Karpas-422 (cell line): ENCODE measurements at regions not wholly inside any gene's neighbourhood (a gene's known extent, or its start where the extent isn't known, plus 50 kb on each side); places are given as distances from the start of the nearest gene placed in this dataset.
"Not testable (repeated sequence)": the region's sequence is repeated elsewhere in the genome, so short reads cannot be mapped to it uniquely, and the experiment has no call there.

ENCODE experiments used
- DNase-seq: peaks from one replicate; pipeline ENCODE4 v3.0.0-alpha.2; 2015
- H2AFZ ChIP-seq: fragments of 200-600 bp; sonication (generic); 2 replicates; pipeline ENCODE4 v1.6.1; 2014; ENCODE audit warnings: antibody characterized with exemption, low read length, mixed read lengths
- H3K27ac ChIP-seq: fragments of 200-600 bp; sonication (generic); 2 replicates; pipeline ENCODE4 v1.5.1; 2014; ENCODE audit warnings: mild to moderate bottlenecking, low read length, moderate library complexity
- H3K27me3 ChIP-seq: fragments of 200-600 bp; sonication (generic); 2 replicates; pipeline ENCODE4 v1.6.1; 2014; ENCODE audit warnings: low read length, mixed read lengths
- H3K36me3 ChIP-seq: fragments of 200-600 bp; sonication (generic); 2 replicates; pipeline ENCODE4 v1.6.1; 2014; ENCODE audit warnings: low read length, mixed read lengths; ENCODE audit not compliant: insufficient read depth
- H3K4me1 ChIP-seq: fragments of 200-600 bp; sonication (generic); 2 replicates; pipeline ENCODE4 v1.6.1; 2014; ENCODE audit warnings: mild to moderate bottlenecking, low read length, mixed read lengths
- H3K4me2 ChIP-seq: fragments of 200-600 bp; sonication (generic); 2 replicates; pipeline ENCODE4 v1.6.1; 2014; ENCODE audit warnings: low read length, low read depth, mild to moderate bottlenecking; ENCODE audit not compliant: poor library complexity, severe bottlenecking
- H3K4me3 ChIP-seq: fragments of 200-600 bp; sonication (generic); 2 replicates; pipeline ENCODE4 v1.5.1; 2014; ENCODE audit warnings: mild to moderate bottlenecking, antibody characterized with exemption, low read length, mixed read lengths
- H3K79me2 ChIP-seq: fragments of 200-600 bp; sonication (generic); 2 replicates; pipeline ENCODE4 v1.6.1; 2014; ENCODE audit warnings: mild to moderate bottlenecking, low read length, mixed read lengths
- H3K9ac ChIP-seq: fragments of 200-600 bp; sonication (generic); 2 replicates; pipeline ENCODE4 v1.6.0; 2014; ENCODE audit warnings: low read length
- H3K9me2 ChIP-seq: fragments of 200-600 bp; sonication (generic), shearing (Covaris generic); replicated peaks from 2 replicates; pipeline ENCODE4 v1.6.0; 2014; ENCODE audit warnings: mild to moderate bottlenecking, low read length, moderate library complexity; ENCODE audit not compliant: insufficient read depth
- H3K9me3 ChIP-seq: fragments of 300-700, 200-600 bp; sonication (generic); 2 replicates; pipeline ENCODE4 v1.6.1; 2014; ENCODE audit warnings: low read length, mixed read lengths
- H4K20me1 ChIP-seq: fragments of 200-600 bp; sonication (generic); 2 replicates; pipeline ENCODE4 v1.6.1; 2014; ENCODE audit warnings: mild to moderate bottlenecking, antibody characterized with exemption, low read length, low read depth; ENCODE audit not compliant: insufficient read depth

DNA sequence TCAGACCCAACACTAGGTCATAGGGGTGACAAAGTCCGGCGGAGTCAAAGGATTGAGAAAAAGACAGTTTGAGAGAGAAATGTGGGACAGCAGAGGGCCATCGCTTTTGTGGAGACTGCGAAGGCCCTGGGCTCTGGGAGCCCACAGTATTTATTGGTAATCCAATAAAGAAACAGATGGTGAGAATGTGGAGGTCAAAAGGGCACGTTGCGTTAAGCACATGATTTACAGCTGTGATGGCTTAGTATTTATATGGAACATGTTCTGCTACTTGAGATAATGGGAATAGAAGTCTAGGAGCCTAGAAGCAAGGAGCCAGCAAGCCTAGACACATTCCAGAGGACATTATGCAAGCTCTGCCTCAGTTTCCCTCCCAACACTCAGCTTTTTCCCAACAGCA lies 2521.1 kb downstream of the PCDH9 start:
- no peaks in the 10 kb centered on the region for H4K20me1 ChIP-seq
- H3K36me3 ChIP-seq, result no peaks in the 10 kb centered on the region
- H3K4me3 ChIP-seq, result peak overlapping the region; percentile 21; the same call in 1 of the 2 replicates
- H3K9ac ChIP-seq, result no peak overlapping the region
- no peak overlapping the region for H3K27ac ChIP-seq
- H3K4me2 ChIP-seq, result peak overlapping the region; percentile 28
- 0 out of 2 replicates have a peak, but pooled peaks cover 2% of the 10 kb centered on the region for H3K4me1 ChIP-seq
- no peaks in the 10 kb centered on the region for H3K9me2 ChIP-seq
- H2AFZ ChIP-seq, result peak overlapping the region; percentile 80; the same call in 1 of the 2 replicates
- no peaks in the 10 kb centered on the region for H3K9me3 ChIP-seq
- no peak for DNase-seq
- H3K79me2 ChIP-seq, result no peaks in the 10 kb centered on the region
- H3K27me3 ChIP-seq, result no peaks in the 10 kb centered on the region

- Histone ChIP-seq H3K4me1 (peaks cover 2% of the 10 kb centered on the region; the same call in 1 of the 2 replicates), H3K4me2 (no peak overlapping the region), H3K4me3 (no peak overlapping the region), H3K27me3 (no peaks in the 10 kb centered on the region), H3K36me3 (no peaks in the 10 kb centered on the region), H3K9me2 (no peaks in the 10 kb centered on the region), H2AFZ (peak overlapping the region; percentile 73; the same call in 1 of the 2 replicates), H3K9ac (no peak overlapping the region), H4K20me1 (no peaks in the 10 kb centered on the region), H3K27ac (no peak overlapping the region), H3K9me3 (no peaks in the 10 kb centered on the region), H3K79me2 (no peaks in the 10 kb centered on the region)
- DNase-seq, result no peak
Observed at GRCh38 chr13:64704121-64704649, 2526.0 kb downstream of the PCDH9 start.

GRCh38 chr13:64697226-64697625 lies 2532.9 kb downstream of the PCDH9 start:
- Histone ChIP-seq H3K9me3 (peaks cover 13% of the 10 kb centered on the region), H3K9ac (no peak overlapping the region), H3K27me3 (no peaks in the 10 kb centered on the region), H3K9me2 (no peaks in the 10 kb centered on the region), H2AFZ (no peak overlapping the region), H4K20me1 (no peaks in the 10 kb centered on the region), H3K4me1 (no peaks in the 10 kb centered on the region; the same call in 1 of the 2 replicates), H3K27ac (no peak overlapping the region), H3K4me2 (no peak overlapping the region), H3K36me3 (no peaks in the 10 kb centered on the region), H3K4me3 (no peak overlapping the region), H3K79me2 (no peaks in the 10 kb centered on the region)
- no peak for DNase-seq

GRCh38 chr13:64688893-64689677 lies 2541.1 kb downstream of the PCDH9 start:
- H3K9me3 ChIP-seq, result peaks cover 17% of the 10 kb centered on the region
- no peak overlapping the region for H3K27ac ChIP-seq
- no peak overlapping the region for H3K9ac ChIP-seq
- H2AFZ ChIP-seq, result peak overlapping the region; percentile 84
- no peak for DNase-seq
- H3K4me3 ChIP-seq, result no peak overlapping the region
- H3K9me2 ChIP-seq, result no peaks in the 10 kb centered on the region
- H3K27me3 ChIP-seq, result no peaks in the 10 kb centered on the region
- H3K36me3 ChIP-seq, result no peaks in the 10 kb centered on the region
- H4K20me1 ChIP-seq, result no peaks in the 10 kb centered on the region
- H3K4me1 ChIP-seq, result no peaks in the 10 kb centered on the region
- H3K79me2 ChIP-seq, result no peaks in the 10 kb centered on the region
- H3K4me2 ChIP-seq, result no peak overlapping the region

DNA sequence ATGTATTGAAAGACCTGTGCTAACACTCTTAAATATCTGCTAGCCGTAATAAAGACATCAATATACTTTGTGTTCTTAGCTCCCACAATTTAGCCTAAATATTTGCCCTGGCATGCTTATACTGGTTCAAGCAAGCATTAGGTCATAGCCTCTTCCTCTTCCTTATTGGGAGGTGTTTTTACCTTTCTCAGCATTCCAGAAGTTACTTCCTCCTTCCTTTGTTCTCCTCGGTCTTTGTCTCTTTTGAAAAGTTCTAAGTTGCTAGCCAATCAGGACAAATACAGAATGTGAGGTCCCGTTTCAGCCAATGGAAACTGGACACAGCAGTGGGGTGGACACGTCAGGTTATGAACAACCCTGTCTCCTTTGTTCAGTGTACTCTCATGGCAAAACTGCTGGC lies 2543.6 kb downstream of the PCDH9 start:
- peak overlapping the region; percentile 76 for H2AFZ ChIP-seq
- not testable (repeated sequence) for H4K20me1 ChIP-seq, H3K36me3 ChIP-seq, H3K4me2 ChIP-seq, DNase-seq, H3K9me3 ChIP-seq, H3K27ac ChIP-seq, H3K9me2 ChIP-seq, H3K4me1 ChIP-seq, H3K79me2 ChIP-seq, H3K4me3 ChIP-seq, H3K27me3 ChIP-seq, H3K9ac ChIP-seq

GRCh38 chr13:64684685-64685431 lies 2545.3 kb downstream of the PCDH9 start:
- no peak overlapping the region for H3K4me3 ChIP-seq
- H3K79me2 ChIP-seq, result no peaks in the 10 kb centered on the region
- no peaks in the 10 kb centered on the region for H3K4me1 ChIP-seq
- DNase-seq, result no peak
- H2AFZ ChIP-seq, result 0 out of 2 replicates have a peak overlapping the region, but pooled peaks have one; percentile 15
- H4K20me1 ChIP-seq, result no peaks in the 10 kb centered on the region
- no peaks in the 10 kb centered on the region for H3K36me3 ChIP-seq
- H3K27me3 ChIP-seq, result no peaks in the 10 kb centered on the region
- no peaks in the 10 kb centered on the region for H3K9me2 ChIP-seq
- H3K9ac ChIP-seq, result no peak overlapping the region
- peaks cover 4% of the 10 kb centered on the region; the same call in 1 of the 2 replicates for H3K9me3 ChIP-seq
- no peak overlapping the region for H3K27ac ChIP-seq
- no peak overlapping the region for H3K4me2 ChIP-seq

DNA sequence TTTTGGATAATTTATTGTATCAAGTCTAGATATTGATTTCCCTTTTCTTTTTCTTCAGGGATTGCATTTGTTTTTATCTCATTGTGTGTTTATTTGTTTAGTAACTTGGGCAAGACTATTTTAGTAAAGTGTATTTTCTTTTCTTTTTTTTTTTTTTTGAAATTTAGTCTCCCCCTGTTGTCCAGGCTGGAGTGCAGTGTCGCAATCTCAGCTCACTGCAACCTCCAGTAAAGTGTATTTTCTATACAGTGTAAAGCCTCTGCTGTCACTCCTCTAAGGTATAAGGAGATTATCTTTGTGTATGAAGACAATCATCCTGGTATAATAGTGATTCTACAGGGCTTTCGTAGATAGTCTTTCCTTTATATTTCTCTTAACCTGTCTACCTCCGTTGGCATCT lies 2546.0 kb downstream of the PCDH9 start:
- no peak overlapping the region for H3K9ac ChIP-seq
- no peak for DNase-seq
- H3K9me3 ChIP-seq, result peaks cover 4% of the 10 kb centered on the region; the same call in 1 of the 2 replicates
- no peaks in the 10 kb centered on the region for H3K4me1 ChIP-seq
- no peak overlapping the region for H3K27ac ChIP-seq
- H3K36me3 ChIP-seq, result no peaks in the 10 kb centered on the region
- H3K9me2 ChIP-seq, result no peaks in the 10 kb centered on the region
- no peaks in the 10 kb centered on the region for H3K27me3 ChIP-seq
- H4K20me1 ChIP-seq, result no peaks in the 10 kb centered on the region
- no peaks in the 10 kb centered on the region for H3K79me2 ChIP-seq
- H3K4me3 ChIP-seq, result no peak overlapping the region
- H2AFZ ChIP-seq, result 0 out of 2 replicates have a peak overlapping the region, but pooled peaks have one; percentile 15
- no peak overlapping the region for H3K4me2 ChIP-seq

DNA sequence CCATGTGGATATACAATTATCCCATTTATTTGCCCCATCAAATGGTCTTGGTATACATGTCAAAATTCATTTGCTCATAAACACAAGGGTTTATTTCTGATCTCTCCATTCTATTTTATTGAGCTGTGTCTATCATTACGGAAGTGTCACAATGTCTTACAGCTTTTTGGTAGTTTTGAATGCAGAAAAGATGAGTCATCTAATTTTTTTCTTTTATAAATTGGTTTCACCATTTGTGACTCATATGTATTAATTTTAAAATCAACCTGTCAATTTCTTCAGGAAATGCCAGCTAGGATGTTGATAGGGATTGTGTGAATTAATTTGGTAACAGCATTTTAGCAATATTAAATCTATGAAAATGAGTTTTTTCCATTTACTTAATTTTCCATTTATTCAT lies 2549.4 kb downstream of the PCDH9 start:
- Histone ChIP-seq H3K36me3 (no peaks in the 10 kb centered on the region), H3K27ac (no peak overlapping the region), H3K4me2 (no peak overlapping the region), H3K9me3 (peaks cover 4% of the 10 kb centered on the region; the same call in 1 of the 2 replicates), H3K4me1 (no peaks in the 10 kb centered on the region), H2AFZ (no peak overlapping the region), H3K79me2 (no peaks in the 10 kb centered on the region), H3K27me3 (no peaks in the 10 kb centered on the region), H4K20me1 (no peaks in the 10 kb centered on the region), H3K9ac (no peak overlapping the region), H3K9me2 (no peaks in the 10 kb centered on the region), H3K4me3 (no peak overlapping the region)
- no peak for DNase-seq
